ENCODE measurements at regions not wholly inside any gene's neighbourhood (a gene's known extent, or its start where the extent isn't known, plus 50 kb on each side); places are given as distances from the start of the nearest gene placed in this dataset.
A peak's percentile ranks its signal among the peaks of the same experiment; 100 is the strongest.

DNA sequence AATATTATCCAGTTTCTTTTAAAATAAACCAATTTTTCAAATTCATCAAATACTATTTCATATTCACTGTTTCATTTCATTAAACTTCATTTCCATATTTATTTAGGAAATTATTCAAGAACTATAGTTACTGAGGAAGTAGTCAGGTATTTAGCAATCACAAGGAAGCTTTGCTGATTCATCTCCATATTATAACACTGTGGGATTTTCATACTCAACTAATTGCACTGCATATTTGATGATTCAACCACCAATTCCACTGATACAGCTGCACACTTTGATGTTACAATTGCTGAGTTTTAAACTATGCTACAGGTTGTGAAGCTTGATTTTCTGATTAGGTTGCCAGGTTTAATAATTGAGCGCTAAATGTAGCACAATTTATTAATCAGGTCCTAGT, 556.8 kb upstream of the SLITRK1 start:
- H3K4me3 ChIP-seq (ENCODE audit: low read length) = no peak overlapping the region
- TF ChIP-seq, protein P1, sequence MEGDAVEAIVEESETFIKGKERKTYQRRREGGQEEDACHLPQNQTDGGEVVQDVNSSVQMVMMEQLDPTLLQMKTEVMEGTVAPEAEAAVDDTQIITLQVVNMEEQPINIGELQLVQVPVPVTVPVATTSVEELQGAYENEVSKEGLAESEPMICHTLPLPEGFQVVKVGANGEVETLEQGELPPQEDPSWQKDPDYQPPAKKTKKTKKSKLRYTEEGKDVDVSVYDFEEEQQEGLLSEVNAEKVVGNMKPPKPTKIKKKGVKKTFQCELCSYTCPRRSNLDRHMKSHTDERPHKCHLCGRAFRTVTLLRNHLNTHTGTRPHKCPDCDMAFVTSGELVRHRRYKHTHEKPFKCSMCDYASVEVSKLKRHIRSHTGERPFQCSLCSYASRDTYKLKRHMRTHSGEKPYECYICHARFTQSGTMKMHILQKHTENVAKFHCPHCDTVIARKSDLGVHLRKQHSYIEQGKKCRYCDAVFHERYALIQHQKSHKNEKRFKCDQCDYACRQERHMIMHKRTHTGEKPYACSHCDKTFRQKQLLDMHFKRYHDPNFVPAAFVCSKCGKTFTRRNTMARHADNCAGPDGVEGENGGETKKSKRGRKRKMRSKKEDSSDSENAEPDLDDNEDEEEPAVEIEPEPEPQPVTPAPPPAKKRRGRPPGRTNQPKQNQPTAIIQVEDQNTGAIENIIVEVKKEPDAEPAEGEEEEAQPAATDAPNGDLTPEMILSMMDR (conservative IDR thresholded peaks at IDR 0.05; ENCODE audit: low read depth, low read length) = no peak
- DNase-seq (ENCODE audit: low read depth) = peak; percentile 66

DNA sequence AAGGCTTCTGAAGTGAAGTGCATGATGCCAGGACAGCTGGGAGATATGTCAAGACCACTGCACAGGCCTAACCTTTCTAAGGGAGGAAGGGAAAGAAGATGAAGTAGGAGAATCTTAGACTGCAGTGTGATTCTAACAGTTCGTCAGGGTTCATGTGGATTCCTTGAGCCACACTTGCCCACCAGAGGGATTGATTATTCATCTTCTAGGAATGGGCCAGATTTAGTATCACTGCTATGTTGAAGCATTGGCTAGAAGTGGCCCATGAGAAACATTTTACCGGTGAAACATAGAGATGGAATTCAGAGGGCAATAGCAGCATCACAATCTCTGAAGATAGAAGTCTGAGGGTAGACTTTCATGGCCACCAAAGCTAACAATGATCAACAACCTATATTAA, 550.8 kb upstream of the SLITRK1 start:
- TF ChIP-seq, protein P1 (conservative IDR thresholded peaks at IDR 0.05; ENCODE audit: low read depth, low read length) = no peak
- no peak overlapping the region for H3K4me3 ChIP-seq (ENCODE audit: low read length)
- no peak for DNase-seq (ENCODE audit: low read depth)

DNA sequence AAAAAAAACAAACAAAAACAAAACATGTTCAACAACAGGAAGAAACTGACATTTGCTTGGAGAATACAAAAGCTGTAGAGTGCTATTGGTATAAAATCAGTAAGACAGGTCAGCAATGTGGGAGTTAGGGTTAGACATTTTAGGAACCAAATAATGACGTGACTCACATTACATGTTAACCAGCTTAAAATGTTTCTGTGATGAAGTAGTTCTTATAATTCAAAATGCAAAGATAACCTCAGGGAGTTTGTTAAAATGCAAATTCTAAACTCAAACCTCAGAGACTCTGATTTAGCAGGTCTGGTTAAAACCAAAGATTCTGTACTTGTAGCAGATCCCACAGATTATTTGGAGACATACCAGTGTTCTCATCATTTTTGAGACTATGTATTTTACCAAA, 549.4 kb upstream of the SLITRK1 start:
- TF ChIP-seq, protein P1 (conservative IDR thresholded peaks at IDR 0.05; ENCODE audit: low read depth, low read length) = no peak
- H3K4me3 ChIP-seq (ENCODE audit: low read length) = no peak overlapping the region
- DNase-seq (ENCODE audit: low read depth) = no peak

DNA sequence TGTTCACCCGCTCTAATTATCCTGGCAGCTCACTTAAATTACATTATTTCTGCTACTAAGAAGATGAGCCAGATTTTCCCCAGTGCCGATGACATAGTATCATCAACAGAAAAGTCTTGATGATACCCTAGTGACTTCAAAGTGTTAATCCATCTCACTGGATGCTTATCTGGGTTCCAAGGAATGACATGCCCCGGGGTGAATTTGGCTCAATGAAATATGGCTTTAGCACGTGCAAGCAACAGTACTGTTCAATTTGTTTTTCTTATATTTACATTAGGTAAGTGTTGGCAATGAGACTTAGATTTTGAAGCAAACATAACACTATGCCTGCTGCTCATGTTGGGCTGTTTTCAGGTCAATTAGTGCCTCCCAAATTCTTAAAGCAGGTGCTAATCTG, 548.2 kb upstream of the SLITRK1 start:
- DNase-seq (ENCODE audit: low read depth) = no peak
- no peak overlapping the region for H3K4me3 ChIP-seq (ENCODE audit: low read length)
- TF ChIP-seq, protein P1 (conservative IDR thresholded peaks at IDR 0.05; ENCODE audit: low read depth, low read length) = no peak

DNA sequence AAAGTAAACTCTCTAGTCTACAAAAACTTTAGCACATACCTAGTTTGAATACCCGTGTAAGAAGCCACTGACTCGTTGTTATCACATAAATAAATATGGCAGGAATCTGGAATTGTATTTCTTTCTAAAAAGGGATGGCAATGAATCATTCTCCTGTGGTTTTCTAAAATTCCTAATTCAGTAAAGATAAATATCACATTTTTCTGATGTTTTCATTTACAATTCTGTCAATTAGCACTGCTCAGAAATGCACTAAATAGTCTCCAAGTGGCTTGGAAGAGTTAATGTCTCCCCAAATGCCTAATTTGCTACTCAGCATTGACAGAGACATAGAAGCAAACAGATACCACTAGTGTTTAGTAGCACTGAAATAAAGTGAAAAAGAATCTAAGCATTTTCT, 547.7 kb upstream of the SLITRK1 start:
- no peak for DNase-seq (ENCODE audit: low read depth)
- H3K4me3 ChIP-seq (ENCODE audit: low read length) = no peak overlapping the region
- TF ChIP-seq, protein P1 (conservative IDR thresholded peaks at IDR 0.05; ENCODE audit: low read depth, low read length) = no peak

DNA sequence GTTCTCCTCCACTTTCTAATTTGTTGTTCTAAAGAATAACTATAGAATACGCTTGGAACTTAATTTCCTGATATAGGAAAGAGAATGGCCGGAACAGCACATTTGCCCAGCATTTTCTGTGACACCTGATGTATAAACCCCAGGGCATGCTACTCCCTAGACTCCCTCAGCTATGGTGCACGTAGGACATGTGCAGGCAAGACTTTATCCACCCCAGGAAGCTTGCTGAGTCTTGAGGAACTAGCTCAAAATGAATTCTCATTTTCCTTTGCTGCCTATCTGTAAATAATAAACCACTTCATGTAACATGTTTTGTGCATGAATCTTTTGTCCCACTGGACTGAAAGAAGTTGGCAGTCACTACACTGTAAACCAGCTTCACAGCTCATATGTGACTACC, 535.8 kb upstream of the SLITRK1 start:
- H3K4me3 ChIP-seq (ENCODE audit: low read length) = no peak overlapping the region
- TF ChIP-seq, protein P1 (conservative IDR thresholded peaks at IDR 0.05; ENCODE audit: low read depth, low read length) = no peak
- DNase-seq (ENCODE audit: low read depth) = no peak

DNA sequence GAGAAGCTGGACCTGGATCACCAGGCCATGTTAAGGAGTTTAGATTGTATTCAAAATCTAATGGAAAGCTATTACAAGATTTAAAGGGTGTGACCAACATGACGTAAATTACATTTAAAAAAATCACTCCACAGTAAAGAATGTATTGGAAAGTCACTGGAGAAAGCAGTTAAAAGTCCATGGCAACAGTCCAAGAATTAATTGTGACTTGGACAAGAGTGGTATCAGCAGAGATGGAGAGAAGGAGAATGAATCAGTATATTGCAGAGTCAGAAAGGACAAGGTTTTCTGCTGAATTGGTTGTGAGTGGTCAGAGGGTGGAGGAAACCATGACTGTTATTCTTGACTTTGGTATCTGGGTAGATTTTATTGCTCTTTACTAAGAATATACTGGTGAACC, 535.1 kb upstream of the SLITRK1 start:
- TF ChIP-seq, protein P1 (conservative IDR thresholded peaks at IDR 0.05; ENCODE audit: low read depth, low read length) = no peak
- DNase-seq (ENCODE audit: low read depth) = no peak

More for the DNA sequence above, 535.1 kb upstream of the SLITRK1 start:
- H3K4me3 ChIP-seq (ENCODE audit: low read length) = no peak overlapping the region

All from retinal pigment epithelial cell (primary cell).